ENCODE measurements at regions not wholly inside any gene's neighbourhood (a gene's known extent, or its start where the extent isn't known, plus 50 kb on each side); places are given as distances from the start of the nearest gene placed in this dataset.

- DNase-seq (ENCODE audit: low read depth) = peak; percentile 25
- no peak overlapping the region for H3K4me3 ChIP-seq (ENCODE audit: low read depth, low read length)
- TF ChIP-seq CTCF (IDR thresholded peaks at IDR 0.05; ENCODE audit: insufficient read depth, low read depth, low read length) = no peak
Observed at GRCh38 chr6:41489120-41489851, 56.9 kb upstream of the FOXP4 start.

- H3K4me3 ChIP-seq (ENCODE audit: low read depth, low read length) = no peak overlapping the region
- TF ChIP-seq CTCF (IDR thresholded peaks at IDR 0.05; ENCODE audit: insufficient read depth, low read depth, low read length) = no peak
- peak; percentile 44 for DNase-seq (ENCODE audit: low read depth)
Observed at GRCh38 chr6:41492261-41492891, 53.8 kb upstream of the FOXP4 start.

DNA sequence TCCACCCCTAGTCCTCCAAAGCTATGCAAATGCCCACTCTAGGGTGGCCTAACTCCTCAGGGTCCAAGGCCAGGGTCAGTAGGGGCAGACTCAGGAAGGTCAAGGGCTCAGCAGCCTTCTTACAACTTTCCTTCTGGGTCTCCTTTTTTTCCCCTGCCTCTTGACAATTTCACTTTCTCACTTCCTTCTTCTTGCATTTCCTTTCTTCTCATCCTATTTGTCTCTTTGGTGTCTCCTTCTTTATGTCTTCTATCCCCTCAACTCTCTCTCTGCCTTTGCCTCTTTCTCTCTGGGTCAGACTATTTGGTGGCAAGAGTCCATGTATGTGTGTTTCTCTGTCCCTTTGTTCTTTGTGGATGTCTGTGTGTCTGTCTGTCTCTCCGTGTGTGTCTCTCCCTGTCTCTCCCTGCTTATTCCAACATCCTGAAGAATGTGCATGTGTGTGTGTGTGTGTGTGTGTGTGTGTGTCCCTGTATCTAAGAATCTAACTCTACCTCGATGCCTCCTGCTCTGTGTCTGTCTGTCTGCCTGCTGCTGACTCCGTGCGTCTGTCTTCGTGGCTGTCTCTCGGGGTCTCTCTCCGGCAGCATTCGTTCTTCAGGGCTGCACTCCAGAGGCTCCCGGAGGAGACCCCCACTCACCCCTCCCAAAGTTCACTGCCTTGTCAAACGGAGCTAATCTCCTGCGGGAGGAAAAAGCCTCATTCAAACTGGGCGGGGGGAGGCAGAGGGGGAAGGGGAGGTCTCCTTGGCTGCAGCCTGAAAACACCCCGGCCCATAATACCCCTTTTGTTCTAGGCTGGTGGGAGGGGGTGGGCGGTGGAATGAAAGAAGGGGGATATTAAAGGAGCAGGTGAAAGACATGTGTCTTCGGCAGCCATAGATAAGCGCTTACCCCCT, 51.7 kb upstream of the FOXP4 start:
- no peak for TF ChIP-seq CTCF (IDR thresholded peaks at IDR 0.05; ENCODE audit: insufficient read depth, low read depth, low read length)
- DNase-seq (ENCODE audit: low read depth) = no peak
- H3K4me3 ChIP-seq (ENCODE audit: low read depth, low read length) = no peak overlapping the region
